Activated naive CD4-positive, alpha-beta T cell treated with anti-CD3 and anti-CD28 coated beads, Interleukin-2, amount 50 U/mL, for 72 hours (primary cell): ENCODE measurements at regions not wholly inside any gene's neighbourhood (a gene's known extent, or its start where the extent isn't known, plus 50 kb on each side); places are given as distances from the start of the nearest gene placed in this dataset.
A peak's percentile ranks its signal among the peaks of the same experiment; 100 is the strongest.

Source experiments
- ATAC-seq, 2 donors: fragments of 150-1000 bp; cut with Tn5 transposase; 2 replicates each; pipeline ENCODE4 v1.10.0; 2021; ENCODE audit warnings: mild to moderate bottlenecking in 2 of 2, moderate library complexity in 2 of 2
- DNase-seq, 2 donors: peaks; one replicate each; pipeline ENCODE4 v3.0.0; 2021 to 2022; ENCODE audit warnings: low spot score in 2 of 2
- H3K27ac Mint-ChIP-seq, 2 donors: one replicate each; pipeline ENCODE4 v1.8.0; 2022; ENCODE audit warnings: mild to moderate bottlenecking in 2 of 2, mixed read lengths in 2 of 2
- H3K36me3 Mint-ChIP-seq, 2 donors: one replicate each; pipeline ENCODE4 v1.8.0; 2022; ENCODE audit warnings: mixed read lengths in 2 of 2
- H3K9me3 Mint-ChIP-seq, 2 donors: one replicate each; pipeline ENCODE4 v1.8.0; 2022; ENCODE audit warnings: mixed read lengths in 2 of 2

- Mint-ChIP-seq H3K9me3 (peaks cover 0 to 9% of the 10 kb centered on the region in 2 donors), H3K27ac (no peak overlapping the region), H3K36me3 (no peaks in the 10 kb centered on the region)
- no peak for ATAC-seq
- no peak for DNase-seq
These were observed 202.9 kb downstream of the ACTL7B start for GRCh38 chr9:108652851-108653250.

GRCh38 chr9:108650826-108651225 is 205.0 kb downstream of the ACTL7B start:
- DNase-seq = no peak
- Mint-ChIP-seq H3K9me3 (no peaks in the 10 kb centered on the region), H3K36me3 (no peaks in the 10 kb centered on the region), H3K27ac (no peak overlapping the region)
- ATAC-seq = no peak

GRCh38 chr9:108645520-108645919 is 210.3 kb downstream of the ACTL7B start:
- Mint-ChIP-seq H3K36me3 (no peaks in the 10 kb centered on the region), H3K9me3 (peaks cover 0 to 7% of the 10 kb centered on the region in 2 donors), H3K27ac (no peak overlapping the region)
- ATAC-seq (no peak), DNase-seq (no peak)

GRCh38 chr9:108643731-108644510 is 211.9 kb downstream of the ACTL7B start:
- no peaks in the 10 kb centered on the region for H3K36me3 Mint-ChIP-seq
- peaks cover 0 to 7% of the 10 kb centered on the region in 2 donors for H3K9me3 Mint-ChIP-seq
- DNase-seq = no peak
- no peak overlapping the region for H3K27ac Mint-ChIP-seq
- no peak for ATAC-seq

GRCh38 chr9:108642871-108643270 is 212.9 kb downstream of the ACTL7B start:
- no peak for ATAC-seq
- Mint-ChIP-seq H3K9me3 (peaks cover 0 to 7% of the 10 kb centered on the region in 2 donors), H3K27ac (no peak overlapping the region), H3K36me3 (no peaks in the 10 kb centered on the region)
- DNase-seq = no peak

GRCh38 chr9:108640230-108640629 is 215.6 kb downstream of the ACTL7B start:
- H3K27ac Mint-ChIP-seq = no peak overlapping the region
- no peaks in the 10 kb centered on the region for H3K36me3 Mint-ChIP-seq
- H3K9me3 Mint-ChIP-seq = peaks cover 0 to 7% of the 10 kb centered on the region in 2 donors
- DNase-seq (no peak), ATAC-seq (no peak)

- H3K9me3 Mint-ChIP-seq = peaks cover 0 to 7% of the 10 kb centered on the region in 2 donors
- DNase-seq (no peak), ATAC-seq (no peak)
- H3K27ac Mint-ChIP-seq = no peak overlapping the region
- H3K36me3 Mint-ChIP-seq = no peaks in the 10 kb centered on the region
These were observed 216.1 kb downstream of the ACTL7B start for GRCh38 chr9:108639696-108640095.

GRCh38 chr9:108639091-108639490 is 216.7 kb downstream of the ACTL7B start:
- Mint-ChIP-seq H3K9me3 (peaks cover 0 to 1% of the 10 kb centered on the region in 2 donors), H3K27ac (no peak overlapping the region), H3K36me3 (no peaks in the 10 kb centered on the region)
- ATAC-seq (no peak), DNase-seq (no peak)

- Mint-ChIP-seq H3K36me3 (no peaks in the 10 kb centered on the region), H3K27ac (no peak overlapping the region), H3K9me3 (no peaks in the 10 kb centered on the region)
- no peak for DNase-seq
- ATAC-seq = no peak
These were observed 218.4 kb downstream of the ACTL7B start for GRCh38 chr9:108637340-108637739.

- Mint-ChIP-seq H3K9me3 (peaks cover 0 to 4% of the 10 kb centered on the region in 2 donors), H3K27ac (no peak overlapping the region), H3K36me3 (peaks cover 0 to 4% of the 10 kb centered on the region in 2 donors)
- ATAC-seq (no peak), DNase-seq (no peak)
These were observed 219.8 kb downstream of the ACTL7B start for GRCh38 chr9:108636013-108636412.

GRCh38 chr9:108634672-108635462 is 220.9 kb downstream of the ACTL7B start:
- DNase-seq (no peak), ATAC-seq (no peak)
- Mint-ChIP-seq H3K36me3 (peaks cover 0 to 4% of the 10 kb centered on the region in 2 donors), H3K27ac (no peak overlapping the region), H3K9me3 (peaks cover 0 to 4% of the 10 kb centered on the region in 2 donors)

GRCh38 chr9:108634204-108634603 is 221.6 kb downstream of the ACTL7B start:
- no peak for DNase-seq
- peaks cover 0 to 4% of the 10 kb centered on the region in 2 donors for H3K9me3 Mint-ChIP-seq

GRCh38 chr9:108631496-108632285 is 224.1 kb downstream of the ACTL7B start:
- Mint-ChIP-seq H3K36me3 (peaks cover 0 to 4% of the 10 kb centered on the region in 2 donors), H3K27ac (no peak overlapping the region), H3K9me3 (peaks cover 4 to 7% of the 10 kb centered on the region in 2 donors)
- DNase-seq (no peak), ATAC-seq (no peak)

More at GRCh38 chr9:108634204-108634603, 221.6 kb downstream of the ACTL7B start:
- Mint-ChIP-seq H3K36me3 (peaks cover 0 to 4% of the 10 kb centered on the region in 2 donors), H3K27ac (no peak overlapping the region)
- ATAC-seq = no peak

- H3K36me3 Mint-ChIP-seq = peaks cover 0 to 4% of the 10 kb centered on the region in 2 donors
- H3K9me3 Mint-ChIP-seq = peaks cover 6 to 13% of the 10 kb centered on the region in 2 donors
- ATAC-seq (no peak), DNase-seq (no peak)
- H3K27ac Mint-ChIP-seq = no peak overlapping the region
These were observed 227.5 kb downstream of the ACTL7B start for GRCh38 chr9:108628316-108628715.

- peaks cover 6 to 13% of the 10 kb centered on the region in 2 donors for H3K9me3 Mint-ChIP-seq
- peaks cover 0 to 4% of the 10 kb centered on the region in 2 donors for H3K36me3 Mint-ChIP-seq
- ATAC-seq = no peak
These were observed 229.0 kb downstream of the ACTL7B start for GRCh38 chr9:108626743-108627142.

GRCh38 chr9:108621991-108622855 is 233.6 kb downstream of the ACTL7B start:
- H3K27ac Mint-ChIP-seq = no peak overlapping the region
- H3K9me3 Mint-ChIP-seq = peaks cover 8 to 11% of the 10 kb centered on the region in 2 donors
- DNase-seq (no peak), ATAC-seq (peak in 1 of 2 donors; percentile 57)
- H3K36me3 Mint-ChIP-seq = no peaks in the 10 kb centered on the region

More at GRCh38 chr9:108626743-108627142, 229.0 kb downstream of the ACTL7B start:
- no peak overlapping the region for H3K27ac Mint-ChIP-seq
- no peak for DNase-seq
